K562 (cell line): ENCODE measurements at regions not wholly inside any gene's neighbourhood (a gene's known extent, or its start where the extent isn't known, plus 50 kb on each side); places are given as distances from the start of the nearest gene placed in this dataset.

Experiments
- ATAC-seq: fragments of 200-7000 bp; cut with Tn5 transposase; 3 replicates; pipeline ENCODE4 v1.9.1; 2020; ENCODE audit warnings: moderate library complexity
- BruUV-seq: library from RNA; stranded (reverse); fragments of 400-500 nt; replicated peaks from 2 replicates; lab custom pipeline; 2021; lab: Mats Ljungman, UMichigan
- CTCF ChIA-PET: fragments of 300-600 bp; formaldehyde crosslinking; extraction: SDS; loops from one replicate; lab custom pipeline; 2021; ENCODE audit warnings: low intra/inter-chr PET ratio; lab: Yijun Ruan, JAX
- POLR2A ChIA-PET: fragments of 300-600, 350-650 bp; sonication (Branson Sonifier 250); formaldehyde crosslinking; extraction: SDS; loops from one replicate; lab custom pipeline; 2021; ENCODE audit warnings: antibody characterized with exemption, inconsistent platforms; lab: Yijun Ruan, JAX
- DNase-seq, 4 experiments: peaks; one replicate each; pipeline versions ENCODE4 v3.0.0 to v3.0.0-alpha.2; 2011 to 2018; ENCODE audit warnings: low spot score in 3 of 4, mixed read lengths in 3 of 4; ENCODE audit errors: extremely low read depth in 1 of 4
- FAIRE-seq: peaks from 2 replicates; lab custom pipeline; 2011; peaks lifted over from hg19 to GRCh38; lab: Jason Lieb, UNC
- H2AFZ ChIP-seq: 2 replicates; pipeline ENCODE4 v1.6.0; 2011; ENCODE audit warnings: low read depth, low read length, control low read depth, inconsistent platforms
- H3K27ac ChIP-seq: fragments of 200-600 bp; 3 replicates; pipeline ENCODE4 v1.8.0; 2011; ENCODE audit warnings: low read depth, mild to moderate bottlenecking, control low read depth, inconsistent platforms, low read length, moderate library complexity, mixed read lengths; ENCODE audit errors: extremely low read depth
- H3K27me3 ChIP-seq, 2 experiments: fragments of 300-600 bp in 1 of 2; 2 replicates in 1 of 2; 3 replicates in 1 of 2; pipeline versions ENCODE4 v1.6.0 to v1.8.0; 2011; ENCODE audit warnings: inconsistent platforms in 2 of 2, low read length in 2 of 2, mild to moderate bottlenecking in 1 of 2, mixed read lengths in 1 of 2, moderate library complexity in 1 of 2; ENCODE audit not compliant: control insufficient read depth in 2 of 2, insufficient read depth in 2 of 2
- H3K36me3 ChIP-seq: fragments of 300-600 bp; 3 replicates; pipeline ENCODE4 v1.8.0; 2011; ENCODE audit warnings: mild to moderate bottlenecking, low read length, inconsistent platforms; ENCODE audit not compliant: control insufficient read depth, insufficient read depth
- H3K4me1 ChIP-seq, 2 experiments: fragments of 200-600 bp in 1 of 2; replicated peaks in 1 of 2; 2 replicates in 1 of 2; 3 replicates in 1 of 2; pipeline versions ENCODE4 v1.5.1 to v1.8.0; 2011; ENCODE audit warnings: inconsistent platforms in 2 of 2, low read length in 2 of 2, mild to moderate bottlenecking in 1 of 2, mixed read lengths in 1 of 2, moderate library complexity in 1 of 2; ENCODE audit not compliant: control insufficient read depth in 2 of 2, insufficient read depth in 2 of 2
- H3K4me2 ChIP-seq: 2 replicates; pipeline ENCODE4 v1.6.1; 2011; ENCODE audit warnings: low read length, control low read depth, inconsistent platforms, mixed read lengths; ENCODE audit not compliant: insufficient read depth
- H3K4me3 ChIP-seq: fragments of 200-600 bp; sonication (generic), shearing (Covaris generic); 2 replicates; pipeline ENCODE4 v1.5.1; 2016; ENCODE audit warnings: control low read depth, inconsistent platforms
- H3K79me2 ChIP-seq: fragments of 200-600 bp; 3 replicates; pipeline ENCODE4 v1.8.0; 2011; ENCODE audit warnings: low read length, inconsistent platforms; ENCODE audit not compliant: control insufficient read depth, insufficient read depth
- H3K9ac ChIP-seq, 2 experiments: 2 replicates each; pipeline versions ENCODE4 v1.6.0 to v1.6.1; 2011; ENCODE audit warnings: low read depth in 2 of 2, low read length in 2 of 2, control low read depth in 1 of 2, inconsistent platforms in 1 of 2, mild to moderate bottlenecking in 1 of 2, mixed read lengths in 1 of 2; ENCODE audit not compliant: insufficient read depth in 1 of 2
- H3K9me1 ChIP-seq: one replicate; pipeline ENCODE4 v1.6.0; 2011; ENCODE audit warnings: inconsistent platforms, mild to moderate bottlenecking, low read length, moderate library complexity; ENCODE audit not compliant: control insufficient read depth, insufficient read depth
- H3K9me3 ChIP-seq: replicated peaks from 2 replicates; pipeline ENCODE4 v1.5.1; 2011; ENCODE audit warnings: low read depth, low read length, inconsistent platforms; ENCODE audit not compliant: control insufficient read depth, insufficient read depth
- H4K20me1 ChIP-seq: replicated peaks from 2 replicates; pipeline ENCODE4 v1.6.1; 2011; ENCODE audit warnings: low read length, inconsistent platforms, mixed read lengths; ENCODE audit not compliant: control insufficient read depth, insufficient read depth
- CBFA2T2 ChIP-seq: fragments of 450-650 bp; conservative IDR thresholded peaks from 2 replicates; pipeline ENCODE4 v1.6.1; 2017; ENCODE audit warnings: mild to moderate bottlenecking
- CLOCK ChIP-seq: fragments of 250-450 bp; sonication (Bioruptor Pico); IDR thresholded peaks from 2 replicates; pipeline ENCODE4 v1.4.0; 2020; ENCODE audit warnings: mild to moderate bottlenecking, moderate library complexity, borderline replicate concordance
- DLX4 ChIP-seq: fragments of 250-450 bp; sonication (Bioruptor Pico); IDR thresholded peaks from 2 replicates; pipeline ENCODE4 v1.6.1; 2021; ENCODE audit warnings: mild to moderate bottlenecking
- MAZ ChIP-seq, 2 experiments: fragments of 450-650 bp in 1 of 2; sonication (generic) in 1 of 2; formaldehyde crosslinking; IDR thresholded peaks in 1 of 2; conservative IDR thresholded peaks in 1 of 2; 2 replicates each; pipeline versions ENCODE4 v1.4.0 to v1.5.0; 2020; ENCODE audit warnings: mild to moderate bottlenecking in 1 of 2, missing genetic modification reagents in 1 of 2
- MEF2A ChIP-seq: IDR thresholded peaks from 2 replicates; pipeline ENCODE4 v1.6.1; 2011; ENCODE audit warnings: low read depth, mild to moderate bottlenecking, low read length, moderate library complexity; ENCODE audit not compliant: control insufficient read depth
- NFRKB ChIP-seq: fragments of 450-650 bp; IDR thresholded peaks from 2 replicates; pipeline ENCODE4 v1.6.1; 2016; ENCODE audit warnings: low read depth
- POLR2B ChIP-seq: fragments of 450-650 bp; IDR thresholded peaks from 2 replicates; pipeline ENCODE4 v1.6.1; 2018; ENCODE audit warnings: low read depth; ENCODE audit not compliant: partially characterized antibody
- POLR3G ChIP-seq: IDR thresholded peaks from 2 replicates; pipeline ENCODE4 v1.6.1; 2011; ENCODE audit not compliant: insufficient read length, insufficient replicate concordance; ENCODE audit errors: extremely low read depth
- PPARD ChIP-seq: fragments of 250-450 bp; sonication (Bioruptor Pico); IDR thresholded peaks from 2 replicates; pipeline ENCODE4 v1.8.0; 2022; ENCODE audit warnings: inconsistent platforms, mild to moderate bottlenecking, moderate library complexity
- RFX5 ChIP-seq: IDR thresholded peaks from 2 replicates; pipeline ENCODE4 v1.6.1; 2011; ENCODE audit warnings: low read depth, mild to moderate bottlenecking, improper control_type of control experiment, low read length
- RUNX1 ChIP-seq: sonication (generic); IDR thresholded peaks from 2 replicates; pipeline ENCODE4 v1.6.1; 2016; ENCODE audit warnings: antibody characterized with exemption, low read depth
- SMC3 ChIP-seq: conservative IDR thresholded peaks from 2 replicates; pipeline ENCODE4 v1.6.1; 2011; ENCODE audit warnings: low read depth, low read length, improper control_type of control experiment; ENCODE audit not compliant: insufficient read depth
- SPI1 ChIP-seq: IDR thresholded peaks from 2 replicates; pipeline ENCODE4 v1.6.1; 2011; ENCODE audit warnings: low read depth, low read length, control low read depth, borderline replicate concordance
- SUPT5H ChIP-seq: fragments of 450-650 bp; IDR thresholded peaks from 2 replicates; pipeline ENCODE4 v1.6.1; 2016
- WGBS: fragments of 100-300 bp; shearing (Covaris generic); methylation state at CpG from one replicate; pipeline ENCODE4 v1.1.6; 2016; ENCODE audit warnings: low coverage, mixed read lengths; ENCODE audit not compliant: insufficient coverage; ENCODE audit errors: missing lambda C conversion rate; 5-methylcytosine and 5-hydroxymethylcytosine counted together
- in situ Hi-C: fragments of 300-500 bp; cut with MboI; formaldehyde crosslinking; loops from 4 replicates; pipeline ENCODE4 v1.15.0; 2018; ENCODE audit warnings: inconsistent platforms, mixed read lengths
- intact Hi-C: fragments of 100-400 bp; cut with micrococcal nuclease; formaldehyde crosslinking; loops from 2 replicates; pipeline ENCODE4 v1.14.2; 2022

GRCh38 chr7:153389261-153389660, 629.7 kb downstream of the ACTR3B start:
- Histone ChIP-seq H3K27ac (no peak overlapping the region), H2AFZ (no peak overlapping the region), H3K36me3 (peaks cover 64% of the 10 kb centered on the region), H3K4me1 (peaks cover 0 to 10% of the 10 kb centered on the region in 2 experiments; a peak in 3 of 5 replicates), H4K20me1 (0 out of 2 replicates have a peak, but pooled peaks cover 3% of the 10 kb centered on the region), H3K4me2 (no peak overlapping the region), H3K27me3 (no peaks in the 10 kb centered on the region), H3K9me3 (no peaks in the 10 kb centered on the region; the same call in 1 of the 2 replicates), H3K9me1 (no peaks in the 10 kb centered on the region), H3K9ac (no peak overlapping the region), H3K4me3 (no peak overlapping the region), H3K79me2 (no peaks in the 10 kb centered on the region)
- intact Hi-C loops, result loop anchor here (10.0 kb wide), 1 partner anchor 656 kb away; no protein-coding TSS in a partner anchor
- no TSS peak for BruUV-seq
- ATAC-seq (no peak), FAIRE-seq (no peak), DNase-seq (no peak)
- TF ChIP-seq NFRKB, result no peak
- TF ChIP-seq MAZ (CRISPR knock-in tag; conservative IDR thresholded peaks at IDR 0.05 in 1 of 2, IDR thresholded peaks at IDR 0.05 in 1 of 2), result no peak
- TF ChIP-seq SMC3, result no peak
- ChIA-PET POLR2A (interaction anchor here (1.5 kb wide), 1 partner anchor 8 kb away, joined by 3 read pairs; no protein-coding TSS in a partner anchor), CTCF (no interaction called here)
- WGBS, result 67% methylated on average over 3 of the region's 3 CpGs
- in situ Hi-C loops, result no loop called here

GRCh38 chr7:153390955-153391354, 631.4 kb downstream of the ACTR3B start:
- H3K4me3 ChIP-seq, result no peak overlapping the region
- 0 out of 2 replicates have a peak, but pooled peaks cover 1% of the 10 kb centered on the region for H4K20me1 ChIP-seq
- ATAC-seq, result no peak; the same call in 2 of the 3 replicates
- no peaks in the 10 kb centered on the region; the same call in 1 of the 2 replicates for H3K9me3 ChIP-seq
- no peak overlapping the region for H3K27ac ChIP-seq
- no peaks in the 10 kb centered on the region for H3K27me3 ChIP-seq
- H3K9ac ChIP-seq, result no peak overlapping the region
- ChIA-PET CTCF (no interaction called here), POLR2A (interaction anchor here (1.4 kb wide), 1 partner anchor 8 kb away, joined by 4 read pairs; no protein-coding TSS in a partner anchor)
- no peaks in the 10 kb centered on the region for H3K79me2 ChIP-seq
- no TSS peak for BruUV-seq
- peaks cover 75% of the 10 kb centered on the region for H3K36me3 ChIP-seq
- FAIRE-seq, result no peak
- intact Hi-C loops (no loop called here), in situ Hi-C loops (no loop called here)
- no peak for DNase-seq
- no peaks in the 10 kb centered on the region for H3K9me1 ChIP-seq
- no peak overlapping the region for H3K4me2 ChIP-seq
- peaks cover 0 to 6% of the 10 kb centered on the region in 2 experiments; a peak in 3 of 5 replicates for H3K4me1 ChIP-seq
- H2AFZ ChIP-seq, result no peak overlapping the region
- 46% methylated on average over 2 of the region's 2 CpGs for WGBS
- TF ChIP-seq PPARD (CRISPR knock-in tag), result no peak
- no peak for TF ChIP-seq CLOCK
- TF ChIP-seq RUNX1, result no peak
- TF ChIP-seq POLR2B, result peak; percentile 11
- no peak for TF ChIP-seq CBFA2T2
- no peak for TF ChIP-seq RFX5
- no peak for TF ChIP-seq DLX4 (CRISPR knock-in tag)
- no peak for TF ChIP-seq POLR3G
- 0 out of 2 replicates have a peak, but pooled peaks have one; percentile 30 for TF ChIP-seq SUPT5H
- no peak for TF ChIP-seq MEF2A
- no peak for TF ChIP-seq SPI1
